Karpas-422 (cell line): ENCODE measurements at regions not wholly inside any gene's neighbourhood (a gene's known extent, or its start where the extent isn't known, plus 50 kb on each side); places are given as distances from the start of the nearest gene placed in this dataset.

ENCODE experiments used
- DNase-seq: peaks from one replicate; pipeline ENCODE4 v3.0.0-alpha.2; 2015
- H2AFZ ChIP-seq: fragments of 200-600 bp; sonication (generic); 2 replicates; pipeline ENCODE4 v1.6.1; 2014; ENCODE audit warnings: antibody characterized with exemption, low read length, mixed read lengths
- H3K27ac ChIP-seq: fragments of 200-600 bp; sonication (generic); 2 replicates; pipeline ENCODE4 v1.5.1; 2014; ENCODE audit warnings: mild to moderate bottlenecking, low read length, moderate library complexity
- H3K27me3 ChIP-seq: fragments of 200-600 bp; sonication (generic); 2 replicates; pipeline ENCODE4 v1.6.1; 2014; ENCODE audit warnings: low read length, mixed read lengths
- H3K36me3 ChIP-seq: fragments of 200-600 bp; sonication (generic); 2 replicates; pipeline ENCODE4 v1.6.1; 2014; ENCODE audit warnings: low read length, mixed read lengths; ENCODE audit not compliant: insufficient read depth
- H3K4me1 ChIP-seq: fragments of 200-600 bp; sonication (generic); 2 replicates; pipeline ENCODE4 v1.6.1; 2014; ENCODE audit warnings: mild to moderate bottlenecking, low read length, mixed read lengths
- H3K4me2 ChIP-seq: fragments of 200-600 bp; sonication (generic); 2 replicates; pipeline ENCODE4 v1.6.1; 2014; ENCODE audit warnings: low read length, low read depth, mild to moderate bottlenecking; ENCODE audit not compliant: poor library complexity, severe bottlenecking
- H3K4me3 ChIP-seq: fragments of 200-600 bp; sonication (generic); 2 replicates; pipeline ENCODE4 v1.5.1; 2014; ENCODE audit warnings: mild to moderate bottlenecking, antibody characterized with exemption, low read length, mixed read lengths
- H3K79me2 ChIP-seq: fragments of 200-600 bp; sonication (generic); 2 replicates; pipeline ENCODE4 v1.6.1; 2014; ENCODE audit warnings: mild to moderate bottlenecking, low read length, mixed read lengths
- H3K9ac ChIP-seq: fragments of 200-600 bp; sonication (generic); 2 replicates; pipeline ENCODE4 v1.6.0; 2014; ENCODE audit warnings: low read length
- H3K9me2 ChIP-seq: fragments of 200-600 bp; sonication (generic), shearing (Covaris generic); replicated peaks from 2 replicates; pipeline ENCODE4 v1.6.0; 2014; ENCODE audit warnings: mild to moderate bottlenecking, low read length, moderate library complexity; ENCODE audit not compliant: insufficient read depth
- H3K9me3 ChIP-seq: fragments of 300-700, 200-600 bp; sonication (generic); 2 replicates; pipeline ENCODE4 v1.6.1; 2014; ENCODE audit warnings: low read length, mixed read lengths
- H4K20me1 ChIP-seq: fragments of 200-600 bp; sonication (generic); 2 replicates; pipeline ENCODE4 v1.6.1; 2014; ENCODE audit warnings: mild to moderate bottlenecking, antibody characterized with exemption, low read length, low read depth; ENCODE audit not compliant: insufficient read depth

DNA sequence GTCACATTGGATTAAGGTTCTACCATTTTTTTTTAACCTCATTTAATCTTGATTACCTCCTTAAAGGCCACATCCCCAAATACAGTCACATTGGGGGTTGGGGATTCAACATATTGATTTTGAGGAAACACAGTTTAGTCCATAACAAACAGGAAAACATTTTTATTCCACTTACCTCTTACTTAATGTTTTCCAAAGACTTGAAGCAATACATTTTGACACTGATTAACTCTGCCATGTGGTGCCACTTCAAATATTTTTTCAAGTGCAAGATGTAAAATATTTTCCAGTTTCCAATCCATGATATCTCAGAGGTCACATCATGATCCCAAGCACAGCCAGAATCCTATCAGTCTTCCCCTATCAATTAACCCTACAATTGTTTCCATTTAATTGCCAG lies 548.0 kb downstream of the CSNK1G3 start:
- H3K9me2 ChIP-seq, result no peaks in the 10 kb centered on the region
- H3K4me2 ChIP-seq, result no peak overlapping the region
- no peaks in the 10 kb centered on the region for H4K20me1 ChIP-seq
- H3K27ac ChIP-seq, result no peak overlapping the region
- no peaks in the 10 kb centered on the region for H3K9me3 ChIP-seq
- DNase-seq, result no peak
- no peak overlapping the region for H3K9ac ChIP-seq
- H2AFZ ChIP-seq, result no peak overlapping the region
- no peaks in the 10 kb centered on the region for H3K27me3 ChIP-seq
- H3K4me3 ChIP-seq, result no peak overlapping the region
- no peaks in the 10 kb centered on the region for H3K36me3 ChIP-seq
- no peaks in the 10 kb centered on the region for H3K79me2 ChIP-seq
- H3K4me1 ChIP-seq, result peaks cover 29% of the 10 kb centered on the region

DNA sequence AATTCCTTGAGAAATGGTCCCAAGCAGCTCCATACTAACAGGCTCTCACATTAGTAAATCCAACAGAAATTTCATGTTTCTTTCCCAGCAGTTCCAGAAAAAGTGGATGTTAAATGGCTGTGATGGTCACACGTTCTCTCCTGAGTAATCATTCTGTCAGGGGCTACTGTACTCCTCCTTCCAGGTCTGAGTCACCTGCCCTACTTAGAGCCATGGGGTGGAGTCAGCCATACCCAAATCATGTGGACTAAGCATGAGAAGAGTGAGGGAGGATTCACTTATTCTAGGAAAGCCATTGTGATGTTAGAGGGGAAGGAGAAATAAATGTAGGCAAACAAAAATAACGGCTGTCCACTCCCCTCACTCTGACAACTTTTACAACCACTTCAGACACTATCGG lies 547.2 kb downstream of the CSNK1G3 start:
- Histone ChIP-seq H3K9me3 (no peaks in the 10 kb centered on the region), H3K36me3 (no peaks in the 10 kb centered on the region), H3K4me2 (no peak overlapping the region), H3K9me2 (no peaks in the 10 kb centered on the region), H3K4me1 (peaks cover 29% of the 10 kb centered on the region), H3K27ac (no peak overlapping the region), H3K79me2 (no peaks in the 10 kb centered on the region), H2AFZ (no peak overlapping the region), H3K4me3 (no peak overlapping the region), H3K9ac (no peak overlapping the region), H3K27me3 (no peaks in the 10 kb centered on the region), H4K20me1 (no peaks in the 10 kb centered on the region)
- no peak for DNase-seq

DNA sequence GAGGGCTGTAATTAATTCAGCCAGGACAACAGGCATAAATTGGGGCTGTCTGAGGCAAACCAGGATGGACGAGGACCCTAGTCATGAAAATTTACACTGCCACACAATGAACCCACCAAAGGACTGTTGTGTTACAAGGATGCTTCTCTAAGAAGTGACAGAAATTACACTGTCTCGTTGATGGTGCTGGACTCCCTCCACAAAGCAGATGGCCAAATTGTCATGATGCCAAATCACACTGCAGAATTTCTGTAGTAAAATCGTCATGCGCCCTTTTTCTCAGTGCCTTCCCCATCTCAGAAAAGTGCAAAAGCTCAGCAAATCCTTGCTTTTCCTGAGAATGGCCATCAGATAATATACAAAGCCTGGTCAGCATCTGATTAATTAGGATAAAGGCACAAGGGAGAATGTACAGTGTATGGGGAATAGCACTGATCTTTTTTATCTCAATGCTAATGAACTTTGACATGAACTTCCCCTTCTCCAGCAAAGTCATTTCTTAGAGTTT lies 545.8 kb downstream of the CSNK1G3 start:
- peak overlapping the region; percentile 66 for H3K4me2 ChIP-seq
- H3K9me2 ChIP-seq, result no peaks in the 10 kb centered on the region
- no peaks in the 10 kb centered on the region for H3K36me3 ChIP-seq
- H3K4me1 ChIP-seq, result peaks cover 29% of the 10 kb centered on the region
- no peaks in the 10 kb centered on the region for H3K9me3 ChIP-seq
- DNase-seq, result peak; percentile 59
- H3K4me3 ChIP-seq, result peak overlapping the region; percentile 21; the same call in 1 of the 2 replicates
- no peaks in the 10 kb centered on the region for H3K27me3 ChIP-seq
- H4K20me1 ChIP-seq, result no peaks in the 10 kb centered on the region
- no peaks in the 10 kb centered on the region for H3K79me2 ChIP-seq
- H2AFZ ChIP-seq, result no peak overlapping the region
- H3K9ac ChIP-seq, result peak overlapping the region; percentile 32
- H3K27ac ChIP-seq, result peak overlapping the region; percentile 8; the same call in 1 of the 2 replicates

DNA sequence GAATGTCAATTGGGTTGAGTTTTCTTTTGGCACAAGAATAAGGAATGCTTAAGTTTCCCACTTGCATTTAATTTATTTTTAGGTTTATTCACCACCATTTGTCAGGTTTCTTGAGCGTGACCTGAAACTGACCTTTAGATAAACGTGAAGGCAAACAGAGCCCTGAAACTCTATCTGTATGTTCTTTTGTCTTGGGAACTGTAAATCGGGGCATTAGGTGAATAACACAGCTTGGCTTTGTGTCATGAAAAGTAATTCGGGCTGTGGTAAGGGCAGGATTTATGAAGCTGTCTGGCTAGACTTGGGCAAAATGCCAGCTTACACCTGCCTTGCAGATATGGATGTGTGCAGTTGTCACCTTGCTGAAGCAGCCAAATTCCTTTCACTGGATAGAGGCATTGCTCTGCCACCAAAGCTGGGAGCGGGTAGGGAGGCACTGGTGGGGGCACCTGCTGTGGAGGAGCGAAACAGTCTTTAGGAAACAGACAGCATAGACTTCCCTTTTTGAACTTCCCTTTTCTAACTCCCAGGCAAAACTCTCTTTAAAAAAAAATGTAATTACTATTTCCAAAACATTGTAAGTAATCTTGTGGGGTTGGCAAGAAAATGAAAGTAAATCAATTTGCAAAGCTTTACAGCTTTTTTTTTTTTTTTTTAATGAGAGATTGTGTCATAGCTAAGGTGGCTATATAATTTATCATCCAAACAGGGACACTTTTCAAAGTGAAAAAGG lies 545.2 kb downstream of the CSNK1G3 start:
- Histone ChIP-seq H3K9me2 (no peaks in the 10 kb centered on the region), H3K4me2 (peak overlapping the region; percentile 66), H3K9me3 (no peaks in the 10 kb centered on the region), H3K4me3 (peak overlapping the region; percentile 21), H3K27ac (peak overlapping the region; percentile 16; the same call in 1 of the 2 replicates), H2AFZ (no peak overlapping the region), H4K20me1 (no peaks in the 10 kb centered on the region), H3K79me2 (no peaks in the 10 kb centered on the region), H3K36me3 (no peaks in the 10 kb centered on the region), H3K9ac (peak overlapping the region; percentile 32), H3K27me3 (no peaks in the 10 kb centered on the region), H3K4me1 (peaks cover 29% of the 10 kb centered on the region)
- DNase-seq, result peak; percentile 87

DNA sequence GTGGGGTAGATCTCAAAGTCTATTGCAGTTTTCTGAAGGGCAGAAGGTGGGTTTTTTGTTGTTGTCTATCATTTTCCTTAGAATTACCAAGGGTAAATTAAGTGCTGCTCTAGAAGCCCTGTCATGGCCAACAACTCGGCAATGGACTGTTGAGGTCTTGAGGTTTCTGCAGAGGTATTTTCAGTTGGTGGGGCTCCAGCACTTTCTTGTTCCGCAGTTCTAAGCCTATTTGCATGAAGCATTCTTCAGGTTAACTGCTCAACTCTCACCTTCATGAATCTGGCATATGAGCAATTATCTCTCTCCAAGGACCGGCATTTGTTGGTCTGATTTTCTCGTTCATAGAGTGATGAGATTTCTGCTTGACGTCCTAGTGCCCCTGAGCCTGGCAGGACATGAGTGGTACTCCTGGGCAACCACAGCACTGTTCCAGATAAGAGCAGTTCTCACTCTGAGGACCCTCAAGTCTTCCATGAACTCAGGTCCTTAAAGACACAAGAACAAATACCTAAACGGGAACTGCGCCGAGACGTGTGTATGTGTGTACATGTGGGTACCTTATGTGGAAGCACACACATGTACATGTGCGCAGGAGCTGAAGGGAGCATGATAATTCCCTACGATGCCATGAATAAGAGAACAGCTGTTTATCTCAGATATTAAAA lies 544.5 kb downstream of the CSNK1G3 start:
- H4K20me1 ChIP-seq, result no peaks in the 10 kb centered on the region
- peak overlapping the region; percentile 66 for H3K4me2 ChIP-seq
- H3K9me2 ChIP-seq, result no peaks in the 10 kb centered on the region
- DNase-seq, result peak; percentile 76
- H3K36me3 ChIP-seq, result no peaks in the 10 kb centered on the region
- H3K4me3 ChIP-seq, result peak overlapping the region; percentile 21
- H3K79me2 ChIP-seq, result no peaks in the 10 kb centered on the region
- no peak overlapping the region for H3K9ac ChIP-seq
- H3K27ac ChIP-seq, result no peak overlapping the region
- H3K9me3 ChIP-seq, result no peaks in the 10 kb centered on the region
- no peak overlapping the region for H2AFZ ChIP-seq
- peaks cover 29% of the 10 kb centered on the region for H3K4me1 ChIP-seq
- no peaks in the 10 kb centered on the region for H3K27me3 ChIP-seq

DNA sequence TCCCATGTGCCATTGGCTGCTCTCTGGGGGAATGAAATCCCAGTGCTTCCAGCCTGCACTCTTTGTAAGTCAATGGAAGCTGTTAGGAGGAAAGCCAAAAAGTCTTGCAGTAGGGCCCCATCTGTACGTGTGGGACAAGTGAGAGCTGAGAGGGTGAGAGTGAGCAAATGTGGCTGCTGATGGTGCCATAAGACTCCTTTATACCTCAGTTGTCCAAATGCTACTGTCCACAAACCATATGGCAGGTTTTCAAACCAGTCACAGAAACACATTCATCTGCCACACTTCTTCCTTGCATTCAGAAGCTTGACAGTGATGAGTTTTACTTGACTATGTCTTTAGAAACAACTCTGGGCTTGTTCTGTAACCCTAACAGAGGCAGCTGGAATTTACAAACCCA lies 543.8 kb downstream of the CSNK1G3 start:
- Histone ChIP-seq H2AFZ (no peak overlapping the region), H3K4me3 (no peak overlapping the region), H3K27ac (no peak overlapping the region), H3K9me2 (no peaks in the 10 kb centered on the region), H3K9me3 (no peaks in the 10 kb centered on the region), H3K27me3 (no peaks in the 10 kb centered on the region), H3K4me2 (no peak overlapping the region), H3K4me1 (peaks cover 29% of the 10 kb centered on the region), H3K79me2 (no peaks in the 10 kb centered on the region), H4K20me1 (no peaks in the 10 kb centered on the region), H3K9ac (no peak overlapping the region), H3K36me3 (no peaks in the 10 kb centered on the region)
- no peak for DNase-seq

DNA sequence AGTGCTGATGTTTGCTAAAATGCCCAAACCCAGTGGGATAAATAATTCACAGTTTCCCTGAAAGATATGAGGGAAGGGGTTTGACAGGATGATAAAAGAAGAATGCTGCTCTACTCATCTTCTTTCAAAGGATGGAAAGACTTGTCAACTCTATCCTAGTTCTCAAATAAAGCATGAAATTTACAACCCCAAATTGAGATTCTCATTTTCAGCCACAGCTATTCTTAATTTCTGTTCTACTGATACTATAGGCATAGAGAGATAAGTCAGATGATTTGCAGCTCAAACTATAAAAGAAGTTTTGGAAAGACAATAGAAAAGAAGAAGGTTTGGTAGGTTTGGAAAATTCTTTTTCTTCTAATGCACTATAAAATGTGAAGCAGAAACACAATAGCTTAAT lies 542.6 kb downstream of the CSNK1G3 start:
- no peak overlapping the region for H3K4me3 ChIP-seq
- H4K20me1 ChIP-seq, result no peaks in the 10 kb centered on the region
- no peaks in the 10 kb centered on the region for H3K27me3 ChIP-seq
- H3K36me3 ChIP-seq, result no peaks in the 10 kb centered on the region
- peaks cover 29% of the 10 kb centered on the region for H3K4me1 ChIP-seq
- H3K9me2 ChIP-seq, result no peaks in the 10 kb centered on the region
- H2AFZ ChIP-seq, result no peak overlapping the region
- no peak for DNase-seq
- no peak overlapping the region for H3K27ac ChIP-seq
- no peak overlapping the region for H3K9ac ChIP-seq
- H3K4me2 ChIP-seq, result no peak overlapping the region
- no peaks in the 10 kb centered on the region for H3K9me3 ChIP-seq
- H3K79me2 ChIP-seq, result no peaks in the 10 kb centered on the region

DNA sequence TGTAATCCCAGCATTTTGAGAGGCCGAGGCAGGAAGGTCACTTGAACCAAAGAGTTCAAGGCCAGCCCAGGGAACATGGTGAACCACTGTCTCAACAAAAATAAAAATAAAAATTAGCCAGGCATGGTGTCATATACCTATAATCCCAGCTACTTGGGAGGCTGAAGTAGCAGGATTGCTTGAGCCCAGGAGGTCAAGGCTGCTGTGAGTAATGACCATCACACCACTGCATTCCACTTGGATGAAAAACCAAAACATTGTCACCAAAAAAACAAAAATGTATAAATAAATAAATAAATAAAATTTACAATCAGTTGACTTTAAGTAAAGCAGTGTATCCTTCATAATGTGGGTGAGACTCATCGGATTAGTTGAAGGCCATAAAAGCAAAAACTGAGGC lies 541.4 kb downstream of the CSNK1G3 start:
- H3K4me3 ChIP-seq, result no peak overlapping the region
- no peaks in the 10 kb centered on the region for H3K36me3 ChIP-seq
- H3K9ac ChIP-seq, result no peak overlapping the region
- no peak overlapping the region for H2AFZ ChIP-seq
- no peaks in the 10 kb centered on the region for H3K79me2 ChIP-seq
- no peaks in the 10 kb centered on the region for H4K20me1 ChIP-seq
- no peaks in the 10 kb centered on the region for H3K9me2 ChIP-seq
- no peak for DNase-seq
- no peaks in the 10 kb centered on the region for H3K9me3 ChIP-seq
- no peak overlapping the region for H3K27ac ChIP-seq
- H3K4me1 ChIP-seq, result peaks cover 25% of the 10 kb centered on the region
- no peaks in the 10 kb centered on the region for H3K27me3 ChIP-seq
- H3K4me2 ChIP-seq, result no peak overlapping the region
